ENCODE measurements at regions not wholly inside any gene's neighbourhood (a gene's known extent, or its start where the extent isn't known, plus 50 kb on each side); places are given as distances from the start of the nearest gene placed in this dataset.

- Histone ChIP-seq H3K9me2 (ENCODE audit: insufficient read depth, low read length) (no peaks in the 10 kb centered on the region), H3K27ac (ENCODE audit: low read length) (no peak overlapping the region), H3K79me2 (replicated peaks; ENCODE audit: insufficient read depth, low read length) (no peaks in the 10 kb centered on the region), H2AFZ (ENCODE audit: low read depth, low read length) (no peak overlapping the region), H3F3A (ENCODE audit: insufficient read depth, low read length, poor library complexity, severe bottlenecking) (no peaks in the 10 kb centered on the region), H3K4me3 (ENCODE audit: low read length) (no peak overlapping the region), H3K9me3 (ENCODE audit: low read length) (no peaks in the 10 kb centered on the region), H3K9ac (ENCODE audit: low read length) (no peak overlapping the region), H4K20me1 (ENCODE audit: insufficient read depth) (no peaks in the 10 kb centered on the region), H3K4me2 (ENCODE audit: low read length) (no peak overlapping the region), H3K36me3 (ENCODE audit: insufficient read depth, low read length) (no peaks in the 10 kb centered on the region), H3K27me3 (ENCODE audit: insufficient read depth, low read depth, low read length) (no peaks in the 10 kb centered on the region)
- no peak for TF ChIP-seq EP300 (conservative IDR thresholded peaks at IDR 0.05; ENCODE audit: poor library complexity, severe bottlenecking)
- TF ChIP-seq RAD21 (conservative IDR thresholded peaks at IDR 0.05) = no peak
- no peak for TF ChIP-seq MXI1 (conservative IDR thresholded peaks at IDR 0.05; ENCODE audit: poor library complexity, severe bottlenecking)
- no peak for TF ChIP-seq POLR2AphosphoS5 (IDR thresholded peaks at IDR 0.05)
- no peak for TF ChIP-seq SMC3 (conservative IDR thresholded peaks at IDR 0.05; ENCODE audit: poor library complexity)
- no peak for TF ChIP-seq CTCF (IDR thresholded peaks at IDR 0.05; ENCODE audit: poor library complexity, severe bottlenecking)
- TF ChIP-seq EZH2 (IDR thresholded peaks at IDR 0.05; ENCODE audit: borderline replicate concordance, insufficient read depth, low read length, poor library complexity, severe bottlenecking) = no peak
- no peak for TF ChIP-seq TAF1 (IDR thresholded peaks at IDR 0.05; ENCODE audit: low read depth)
- TF ChIP-seq REST (IDR thresholded peaks at IDR 0.05; ENCODE audit: borderline replicate concordance) = no peak
Observed at GRCh38 chr5:79850316-79850822, 140.7 kb downstream of the MTX3 start.

GRCh38 chr5:79849486-79850315, 141.4 kb downstream of the MTX3 start:
- H3K36me3 ChIP-seq (ENCODE audit: insufficient read depth, low read length) = no peaks in the 10 kb centered on the region
- no peak overlapping the region for H3K9ac ChIP-seq (ENCODE audit: low read length)
- H3K4me3 ChIP-seq (ENCODE audit: low read length) = no peak overlapping the region
- H3K4me2 ChIP-seq (ENCODE audit: low read length) = no peak overlapping the region
- no peaks in the 10 kb centered on the region for H3K79me2 ChIP-seq (replicated peaks; ENCODE audit: insufficient read depth, low read length)
- no peaks in the 10 kb centered on the region for H3K9me2 ChIP-seq (ENCODE audit: insufficient read depth, low read length)
- H3K27me3 ChIP-seq (ENCODE audit: insufficient read depth, low read depth, low read length) = no peaks in the 10 kb centered on the region
- no peaks in the 10 kb centered on the region for H3K9me3 ChIP-seq (ENCODE audit: low read length)
- no peaks in the 10 kb centered on the region for H4K20me1 ChIP-seq (ENCODE audit: insufficient read depth)
- TF ChIP-seq REST (IDR thresholded peaks at IDR 0.05; ENCODE audit: borderline replicate concordance) = no peak
- TF ChIP-seq TAF1 (IDR thresholded peaks at IDR 0.05; ENCODE audit: low read depth) = no peak
- TF ChIP-seq CTCF (IDR thresholded peaks at IDR 0.05; ENCODE audit: poor library complexity, severe bottlenecking) = no peak
- no peak for TF ChIP-seq SMC3 (conservative IDR thresholded peaks at IDR 0.05; ENCODE audit: poor library complexity)
- TF ChIP-seq RAD21 (conservative IDR thresholded peaks at IDR 0.05) = no peak
- no peak for TF ChIP-seq EP300 (conservative IDR thresholded peaks at IDR 0.05; ENCODE audit: poor library complexity, severe bottlenecking)
- no peak for TF ChIP-seq EZH2 (IDR thresholded peaks at IDR 0.05; ENCODE audit: borderline replicate concordance, insufficient read depth, low read length, poor library complexity, severe bottlenecking)
- TF ChIP-seq MXI1 (conservative IDR thresholded peaks at IDR 0.05; ENCODE audit: poor library complexity, severe bottlenecking) = no peak
- TF ChIP-seq POLR2AphosphoS5 (IDR thresholded peaks at IDR 0.05) = no peak
- H3F3A ChIP-seq (ENCODE audit: insufficient read depth, low read length, poor library complexity, severe bottlenecking) = no peaks in the 10 kb centered on the region
- H2AFZ ChIP-seq (ENCODE audit: low read depth, low read length) = no peak overlapping the region
- no peak overlapping the region for H3K27ac ChIP-seq (ENCODE audit: low read length)
